Endodermal cell (in vitro differentiated cells): ENCODE measurements at regions not wholly inside any gene's neighbourhood (a gene's known extent, or its start where the extent isn't known, plus 50 kb on each side); places are given as distances from the start of the nearest gene placed in this dataset.

Experiments used
- DNase-seq: peaks from one replicate; pipeline ENCODE4 v3.0.0-alpha.2; 2017
- H3K27ac ChIP-seq: 2 replicates; pipeline ENCODE4 v1.5.1; 2013; ENCODE audit warnings: mild to moderate bottlenecking, low read depth, low read length, moderate library complexity
- H3K27me3 ChIP-seq: 2 replicates; pipeline ENCODE4 v1.6.1; 2013; ENCODE audit warnings: mild to moderate bottlenecking, low read length, moderate library complexity; ENCODE audit not compliant: insufficient read depth, control insufficient read depth, poor library complexity, severe bottlenecking
- H3K36me3 ChIP-seq: 2 replicates; pipeline ENCODE4 v1.7.0; 2013; ENCODE audit warnings: mild to moderate bottlenecking, low read length, moderate library complexity; ENCODE audit not compliant: control insufficient read depth, insufficient read depth
- H3K4me1 ChIP-seq: one replicate; pipeline ENCODE4 v1.7.0; 2013; ENCODE audit warnings: low read length; ENCODE audit not compliant: control insufficient read depth, insufficient read depth
- H3K4me3 ChIP-seq: 2 replicates; pipeline ENCODE4 v1.5.1; 2013; ENCODE audit warnings: mild to moderate bottlenecking, low read length, moderate library complexity
- H3K9ac ChIP-seq: 2 replicates; pipeline ENCODE4 v1.6.1; 2013; ENCODE audit warnings: mild to moderate bottlenecking, low read length, moderate library complexity; ENCODE audit not compliant: poor library complexity, severe bottlenecking; ENCODE audit errors: extremely low read depth
- H3K9me3 ChIP-seq: 2 replicates; pipeline ENCODE4 v1.6.1; 2013; ENCODE audit warnings: mild to moderate bottlenecking, low read length, moderate library complexity; ENCODE audit not compliant: control insufficient read depth
- H3K27ac Mint-ChIP-seq: 2 replicates; pipeline ENCODE4 v1.8.0; 2020; ENCODE audit warnings: mixed read lengths
- H3K27me3 Mint-ChIP-seq: 2 replicates; pipeline ENCODE4 v1.8.0; 2021; ENCODE audit warnings: mild to moderate bottlenecking, mixed read lengths; ENCODE audit not compliant: insufficient read depth
- H3K36me3 Mint-ChIP-seq: 2 replicates; pipeline ENCODE4 v1.8.0; 2020; ENCODE audit warnings: low read depth, mixed read lengths
- H3K4me1 Mint-ChIP-seq: 2 replicates; pipeline ENCODE4 v1.8.0; 2020; ENCODE audit warnings: mixed read lengths
- H3K4me3 Mint-ChIP-seq: 2 replicates; pipeline ENCODE4 v1.8.0; 2020; ENCODE audit warnings: mild to moderate bottlenecking, moderate library complexity, mixed read lengths
- H3K9me3 Mint-ChIP-seq: 2 replicates; pipeline ENCODE4 v1.8.0; 2020; ENCODE audit warnings: mild to moderate bottlenecking, mixed read lengths
- CTCF ChIP-seq: fragments of 200-600 bp; sonication (generic); conservative IDR thresholded peaks from 2 replicates; pipeline ENCODE4 v1.5.0; 2021; ENCODE audit warnings: antibody characterized with exemption, mild to moderate bottlenecking
- WGBS, 2 experiments: methylation state at CpG; one replicate each; pipeline versions ENCODE4 v1.1.5 to v1.1.7; 2013; ENCODE audit warnings: missing lambda C conversion rate in 2 of 2, mixed read lengths in 1 of 2; ENCODE audit not compliant: insufficient coverage in 1 of 2, insufficient read length in 1 of 2; 5-methylcytosine and 5-hydroxymethylcytosine counted together

DNA sequence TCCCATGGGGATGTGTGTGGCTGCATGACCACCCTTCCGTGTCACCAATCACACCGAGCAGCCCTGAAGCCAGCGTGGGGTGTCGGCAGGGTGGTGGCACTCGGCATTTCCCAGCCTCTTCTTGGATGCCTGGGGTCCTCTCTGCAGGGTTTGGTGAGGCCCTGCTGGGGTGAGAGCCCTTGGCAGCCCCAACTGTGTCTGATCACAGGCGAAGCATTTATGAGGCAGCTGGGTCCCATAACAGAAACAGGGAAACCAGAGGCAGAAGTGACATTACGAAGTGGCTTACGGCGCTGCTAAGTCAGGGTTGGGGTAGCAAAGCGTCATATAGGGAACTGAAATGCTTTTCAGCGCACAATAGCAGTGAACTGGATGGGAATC is 92.3 kb upstream of the SEPTIN5 start:
- Mint-ChIP-seq H3K4me1 (peaks cover 20% of the 10 kb centered on the region), H3K27me3 (peaks cover 3% of the 10 kb centered on the region), H3K36me3 (no peaks in the 10 kb centered on the region), H3K9me3 (no peaks in the 10 kb centered on the region), H3K4me3 (no peak overlapping the region), H3K27ac (peak overlapping the region; percentile 71)
- Histone ChIP-seq H3K9ac (no peak overlapping the region), H3K4me1 (no peaks in the 10 kb centered on the region), H3K27ac (no peak overlapping the region), H3K36me3 (no peaks in the 10 kb centered on the region), H3K27me3 (no peaks in the 10 kb centered on the region), H3K4me3 (no peak overlapping the region), H3K9me3 (no peaks in the 10 kb centered on the region)
- DNase-seq, result no peak
- WGBS, 2 experiments, result 81 to 85% methylated on average over 11 of the region's 11 CpGs
- no peak for TF ChIP-seq CTCF

DNA sequence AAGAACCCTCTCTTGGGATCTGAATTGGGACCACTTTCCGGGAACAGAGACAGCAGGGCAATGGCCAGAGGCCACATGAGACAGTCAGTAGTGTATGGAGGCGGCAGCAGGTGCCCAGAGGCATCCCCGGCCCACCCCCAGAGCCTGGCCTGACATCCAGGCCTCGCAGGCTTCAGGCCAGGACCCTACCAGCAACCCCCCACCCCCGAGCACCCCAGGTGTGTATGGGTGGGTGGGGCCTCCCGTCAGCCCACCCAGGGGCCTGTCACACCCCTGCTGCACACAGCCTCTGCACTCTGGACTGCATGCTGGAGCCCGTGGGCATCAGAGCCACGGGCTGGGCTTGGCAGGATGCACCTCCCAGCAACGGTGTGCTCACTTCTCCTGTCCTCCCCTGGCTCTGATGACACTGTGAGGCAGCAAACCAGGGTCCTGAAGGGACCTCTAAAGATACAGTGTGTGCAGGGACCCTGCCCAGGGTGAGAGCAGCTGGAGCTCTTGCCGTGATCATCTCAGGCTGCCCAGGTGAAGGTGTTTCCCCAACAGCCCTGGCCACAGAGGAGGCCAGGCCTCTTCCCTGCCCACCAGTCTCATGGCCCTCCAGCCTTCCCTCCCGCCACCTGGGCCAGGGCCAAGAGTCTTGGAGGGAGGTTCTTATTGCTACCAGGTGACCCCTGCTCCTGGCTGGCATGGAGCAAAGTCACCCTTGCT is 88.8 kb upstream of the SEPTIN5 start:
- 88 to 94% methylated on average over 4 to 11 of the region's 11 CpGs for WGBS, 2 experiments

GRCh38 chr22:19626042-19626587 is 88.2 kb upstream of the SEPTIN5 start:
- Mint-ChIP-seq H3K9me3 (no peaks in the 10 kb centered on the region), H3K36me3 (no peaks in the 10 kb centered on the region), H3K27me3 (peaks cover 3% of the 10 kb centered on the region), H3K27ac (no peak overlapping the region), H3K4me1 (peaks cover 15% of the 10 kb centered on the region), H3K4me3 (no peak overlapping the region)
- no peaks in the 10 kb centered on the region for H3K36me3 ChIP-seq
- H3K27me3 ChIP-seq, result no peaks in the 10 kb centered on the region
- H3K9ac ChIP-seq, result no peak overlapping the region
- no peak for TF ChIP-seq CTCF
- WGBS, 2 experiments, result 73 to 81% methylated on average over 6 to 7 of the region's 7 CpGs
- no peaks in the 10 kb centered on the region for H3K9me3 ChIP-seq
- H3K4me3 ChIP-seq, result no peak overlapping the region
- peak overlapping the region; percentile 68 for H3K27ac ChIP-seq
- peak; percentile 21 for DNase-seq
- no peaks in the 10 kb centered on the region for H3K4me1 ChIP-seq

More for the DNA sequence above, 88.8 kb upstream of the SEPTIN5 start:
- Mint-ChIP-seq H3K27ac (no peak overlapping the region), H3K4me1 (peaks cover 17% of the 10 kb centered on the region), H3K4me3 (no peak overlapping the region), H3K36me3 (no peaks in the 10 kb centered on the region), H3K27me3 (peaks cover 3% of the 10 kb centered on the region), H3K9me3 (no peaks in the 10 kb centered on the region)
- Histone ChIP-seq H3K9me3 (no peaks in the 10 kb centered on the region), H3K27me3 (no peaks in the 10 kb centered on the region), H3K9ac (no peak overlapping the region), H3K27ac (peak overlapping the region; percentile 68), H3K36me3 (no peaks in the 10 kb centered on the region), H3K4me1 (no peaks in the 10 kb centered on the region), H3K4me3 (no peak overlapping the region)
- no peak for TF ChIP-seq CTCF
- no peak for DNase-seq
